ENCODE measurements at regions not wholly inside any gene's neighbourhood (a gene's known extent, or its start where the extent isn't known, plus 50 kb on each side); places are given as distances from the start of the nearest gene placed in this dataset.
"Not testable (repeated sequence)": the region's sequence is repeated elsewhere in the genome, so short reads cannot be mapped to it uniquely, and the experiment has no call there.

DNA sequence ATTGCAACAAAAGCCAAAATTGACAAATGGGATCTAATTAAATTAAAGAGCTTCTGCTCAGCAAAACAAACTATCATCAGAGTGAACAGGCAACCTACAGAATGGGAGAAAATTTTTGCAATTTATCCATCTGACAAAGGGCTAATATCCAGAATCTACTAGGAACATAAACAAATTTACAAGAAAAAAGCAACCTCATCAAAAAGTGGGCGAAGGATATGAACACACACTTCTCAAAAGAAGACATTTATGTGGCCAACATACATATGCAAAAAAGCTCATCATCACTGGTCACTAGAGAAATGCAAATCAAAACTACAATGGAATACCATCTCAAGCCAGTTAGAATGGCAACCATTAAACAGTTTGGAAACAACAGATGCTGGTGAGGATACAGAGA is 858.1 kb upstream of the FOXG1 start:
- H3K27me3 Mint-ChIP-seq, DNase-seq: not testable (repeated sequence)
- peaks cover 12% of the 10 kb centered on the region for H3K9me3 Mint-ChIP-seq (ENCODE audit: low read depth)

GRCh38 chr14:27916326-27916725 is 850.3 kb upstream of the FOXG1 start:
- POLR2A ChIA-PET, result no interaction called here

More for the DNA sequence above, 858.1 kb upstream of the FOXG1 start:
- ATAC-seq; intact Hi-C loops (cut with DNase I, micrococcal nuclease); POLR2A ChIA-PET; H3K27ac Mint-ChIP-seq; H3K36me3 Mint-ChIP-seq (ENCODE audit: low read depth); H3K4me1 Mint-ChIP-seq; H3K4me3 Mint-ChIP-seq; CTCF ChIA-PET: not testable (repeated sequence)

GRCh38 chr14:27917896-27918295 is 848.7 kb upstream of the FOXG1 start:
- H3K9me3 Mint-ChIP-seq (ENCODE audit: low read depth), result peaks cover 10% of the 10 kb centered on the region
- H3K4me1 Mint-ChIP-seq, result no peaks in the 10 kb centered on the region
- H3K27me3 Mint-ChIP-seq, result no peaks in the 10 kb centered on the region
- POLR2A ChIA-PET, result no interaction called here
- no peak overlapping the region for H3K27ac Mint-ChIP-seq
- H3K4me3 Mint-ChIP-seq, result no peak overlapping the region
- CTCF ChIA-PET, result no interaction called here
- DNase-seq (no peak), ATAC-seq (no peak)
- intact Hi-C loops (cut with DNase I, micrococcal nuclease), result no loop called here
- no peaks in the 10 kb centered on the region for H3K36me3 Mint-ChIP-seq (ENCODE audit: low read depth)

More at GRCh38 chr14:27916326-27916725, 850.3 kb upstream of the FOXG1 start:
- H3K36me3 Mint-ChIP-seq (ENCODE audit: low read depth), result no peaks in the 10 kb centered on the region
- H3K27ac Mint-ChIP-seq, result no peak overlapping the region
- H3K9me3 Mint-ChIP-seq (ENCODE audit: low read depth), result peaks cover 11% of the 10 kb centered on the region
- ATAC-seq (no peak), DNase-seq (no peak)
- no peak overlapping the region for H3K4me3 Mint-ChIP-seq
- H3K27me3 Mint-ChIP-seq, result no peaks in the 10 kb centered on the region
- CTCF ChIA-PET, result no interaction called here
- H3K4me1 Mint-ChIP-seq, result no peaks in the 10 kb centered on the region
- intact Hi-C loops (cut with DNase I, micrococcal nuclease), result no loop called here

- no peaks in the 10 kb centered on the region for H3K27me3 Mint-ChIP-seq
- no peak overlapping the region for H3K27ac Mint-ChIP-seq
- no peak for ATAC-seq
- no peaks in the 10 kb centered on the region for H3K36me3 Mint-ChIP-seq (ENCODE audit: low read depth)
- CTCF ChIA-PET, result no interaction called here
- H3K9me3 Mint-ChIP-seq (ENCODE audit: low read depth), result peaks cover 9% of the 10 kb centered on the region
- H3K4me1 Mint-ChIP-seq, result no peaks in the 10 kb centered on the region
- intact Hi-C loops (cut with DNase I, micrococcal nuclease), result no loop called here
- DNase-seq, result no peak
- H3K4me3 Mint-ChIP-seq, result no peak overlapping the region
- POLR2A ChIA-PET, result no interaction called here
Observed at GRCh38 chr14:27927519-27927918, 839.1 kb upstream of the FOXG1 start.

DNA sequence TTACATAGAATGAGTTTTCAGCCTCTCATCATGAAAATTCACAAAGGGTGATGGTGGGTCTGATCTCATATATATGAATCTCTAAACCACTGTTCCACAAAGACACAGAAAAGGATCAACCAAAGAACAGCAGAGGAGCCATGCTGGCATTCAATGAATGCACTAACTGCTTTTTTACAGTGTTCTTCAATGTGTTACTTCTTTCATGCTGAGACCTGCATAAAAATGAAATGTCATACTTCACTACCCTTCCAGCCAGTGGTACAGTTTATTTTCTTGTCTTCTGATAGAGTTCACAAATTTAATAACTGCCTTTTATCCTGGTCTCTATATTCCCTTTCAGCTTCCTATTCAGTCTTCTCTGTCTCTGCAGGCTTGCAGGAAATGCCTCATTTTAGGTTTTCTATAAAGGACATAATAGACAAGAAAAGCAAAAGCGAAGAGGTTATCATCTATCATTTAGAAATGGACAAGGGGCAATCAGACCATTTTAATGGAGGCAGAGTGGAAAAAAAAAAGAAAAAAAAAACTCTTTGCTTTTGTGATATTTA is 836.7 kb upstream of the FOXG1 start:
- no peak for ATAC-seq
- POLR2A ChIA-PET, result no interaction called here

DNA sequence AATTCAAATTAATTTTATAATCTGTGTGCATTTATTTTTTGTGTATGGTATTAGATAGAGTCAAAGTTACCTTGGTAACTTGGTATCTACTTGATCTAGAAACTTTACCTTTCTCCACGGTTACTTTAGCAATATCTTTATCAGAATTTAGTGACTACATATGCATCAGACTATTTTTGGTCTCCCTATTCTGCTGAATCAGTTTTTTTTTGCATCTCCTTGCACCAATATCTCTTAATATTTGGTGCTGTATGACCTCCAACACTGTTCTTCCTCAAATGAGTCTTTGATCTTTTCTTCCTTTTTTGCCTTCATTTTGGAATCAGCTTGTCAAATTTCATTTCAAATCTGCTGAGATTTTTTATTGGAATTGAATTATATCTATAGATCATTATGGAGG is 828.2 kb upstream of the FOXG1 start:
- no peak overlapping the region for H3K4me3 Mint-ChIP-seq
- H3K27ac Mint-ChIP-seq, result no peak overlapping the region
- ATAC-seq (no peak), DNase-seq (no peak)
- H3K9me3 Mint-ChIP-seq (ENCODE audit: low read depth), result peaks cover 18% of the 10 kb centered on the region
- ChIA-PET CTCF (no interaction called here), POLR2A (no interaction called here)
- no peaks in the 10 kb centered on the region for H3K27me3 Mint-ChIP-seq
- H3K4me1 Mint-ChIP-seq, result no peaks in the 10 kb centered on the region
- peaks cover 2% of the 10 kb centered on the region for H3K36me3 Mint-ChIP-seq (ENCODE audit: low read depth)
- intact Hi-C loops (cut with DNase I, micrococcal nuclease), result no loop called here

More for the DNA sequence above, 836.7 kb upstream of the FOXG1 start:
- DNase-seq, result no peak
- Mint-ChIP-seq H3K4me3 (no peak overlapping the region), H3K27ac (no peak overlapping the region), H3K4me1 (no peaks in the 10 kb centered on the region), H3K36me3 (ENCODE audit: low read depth) (no peaks in the 10 kb centered on the region), H3K27me3 (no peaks in the 10 kb centered on the region), H3K9me3 (ENCODE audit: low read depth) (peaks cover 6% of the 10 kb centered on the region)
- intact Hi-C loops (cut with DNase I, micrococcal nuclease), result no loop called here
- CTCF ChIA-PET, result no interaction called here

- H3K4me1 Mint-ChIP-seq, result no peaks in the 10 kb centered on the region
- H3K9me3 Mint-ChIP-seq (ENCODE audit: low read depth), result peaks cover 16% of the 10 kb centered on the region
- H3K27ac Mint-ChIP-seq, result no peak overlapping the region
- ATAC-seq (no peak), DNase-seq (no peak)
- H3K36me3 Mint-ChIP-seq (ENCODE audit: low read depth), result no peaks in the 10 kb centered on the region
- intact Hi-C loops (cut with DNase I, micrococcal nuclease), result no loop called here
- ChIA-PET POLR2A (no interaction called here), CTCF (no interaction called here)
- H3K27me3 Mint-ChIP-seq, result no peaks in the 10 kb centered on the region
- H3K4me3 Mint-ChIP-seq, result no peak overlapping the region
Observed at GRCh38 chr14:27945512-27945911, 821.1 kb upstream of the FOXG1 start.

GRCh38 chr14:27958757-27959156 is 807.8 kb upstream of the FOXG1 start:
- H3K36me3 Mint-ChIP-seq (ENCODE audit: low read depth), result no peaks in the 10 kb centered on the region
- ChIA-PET POLR2A (no interaction called here), CTCF (no interaction called here)
- no peak for DNase-seq
- intact Hi-C loops (cut with DNase I, micrococcal nuclease), result no loop called here
- H3K27ac Mint-ChIP-seq, result no peak overlapping the region
- H3K9me3 Mint-ChIP-seq (ENCODE audit: low read depth), result peaks cover 9% of the 10 kb centered on the region
- no peak for ATAC-seq
- H3K4me1 Mint-ChIP-seq, result no peaks in the 10 kb centered on the region
- no peaks in the 10 kb centered on the region for H3K27me3 Mint-ChIP-seq
- H3K4me3 Mint-ChIP-seq, result no peak overlapping the region

DNA sequence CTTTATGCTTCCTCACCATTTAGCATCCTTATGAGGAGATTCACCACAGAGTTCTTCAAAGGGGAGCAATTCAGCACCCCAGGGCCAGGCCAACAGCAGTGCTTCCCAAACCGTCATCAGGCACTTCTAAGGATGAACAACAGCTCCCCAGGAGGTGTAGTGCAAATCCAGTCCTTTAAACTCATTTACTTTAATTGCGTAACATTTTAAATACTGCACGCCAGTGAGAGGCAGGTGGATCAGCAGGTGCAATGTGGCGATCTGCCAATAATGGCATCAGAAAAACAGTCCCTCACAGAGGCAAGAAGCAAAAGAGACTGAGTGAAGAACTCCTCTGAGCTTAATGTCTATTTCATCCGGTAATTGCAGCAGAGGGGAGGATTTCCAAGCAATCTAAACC is 770.9 kb upstream of the FOXG1 start:
- ChIA-PET CTCF (no interaction called here), POLR2A (no interaction called here)
- H3K36me3 Mint-ChIP-seq (ENCODE audit: low read depth), result no peaks in the 10 kb centered on the region
- DNase-seq (no peak), ATAC-seq (no peak)
- no peaks in the 10 kb centered on the region for H3K4me1 Mint-ChIP-seq
- no peak overlapping the region for H3K4me3 Mint-ChIP-seq
- H3K27ac Mint-ChIP-seq, result no peak overlapping the region
- peaks cover 9% of the 10 kb centered on the region for H3K9me3 Mint-ChIP-seq (ENCODE audit: low read depth)
- H3K27me3 Mint-ChIP-seq, result no peaks in the 10 kb centered on the region
- intact Hi-C loops (cut with DNase I, micrococcal nuclease), result no loop called here

DNA sequence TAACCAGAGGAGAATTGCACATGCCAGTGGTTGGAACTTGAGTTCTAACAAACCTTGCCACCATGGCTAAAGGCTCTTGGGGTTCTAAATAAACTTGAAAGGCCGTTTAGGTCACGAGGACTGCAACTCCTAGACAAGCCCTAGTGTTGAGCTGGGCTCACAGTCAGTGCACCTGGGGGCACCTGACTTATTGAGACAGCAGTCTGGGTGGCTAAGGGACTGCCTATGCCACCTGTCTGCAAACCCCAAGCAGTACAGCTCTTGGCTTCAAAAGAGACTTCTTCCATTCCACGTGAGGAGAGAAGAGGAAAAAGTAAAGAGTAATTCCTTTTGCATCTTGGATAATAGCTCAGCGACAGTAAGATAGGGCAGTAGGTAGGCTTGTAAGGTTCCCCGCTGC is 765.6 kb upstream of the FOXG1 start:
- Mint-ChIP-seq H3K27ac (no peak overlapping the region), H3K9me3 (ENCODE audit: low read depth) (peaks cover 30% of the 10 kb centered on the region), H3K4me3 (no peak overlapping the region), H3K27me3 (no peaks in the 10 kb centered on the region), H3K4me1 (no peaks in the 10 kb centered on the region), H3K36me3 (ENCODE audit: low read depth) (no peaks in the 10 kb centered on the region)
- intact Hi-C loops (cut with DNase I, micrococcal nuclease), result no loop called here
- ATAC-seq (no peak), DNase-seq (no peak)
- CTCF ChIA-PET, result no interaction called here
- POLR2A ChIA-PET, result no interaction called here

- no peak for ATAC-seq
- POLR2A ChIA-PET, result no interaction called here
Observed at GRCh38 chr14:28012629-28013415, 753.8 kb upstream of the FOXG1 start.

GRCh38 chr14:28020112-28020511 is 746.5 kb upstream of the FOXG1 start:
- ATAC-seq (no peak), DNase-seq (no peak)
- no peak overlapping the region for H3K4me3 Mint-ChIP-seq
- H3K9me3 Mint-ChIP-seq (ENCODE audit: low read depth), result peaks cover 18% of the 10 kb centered on the region
- CTCF ChIA-PET, result no interaction called here
- intact Hi-C loops (cut with DNase I, micrococcal nuclease), result no loop called here
- H3K4me1 Mint-ChIP-seq, result no peaks in the 10 kb centered on the region
- H3K27me3 Mint-ChIP-seq, result no peaks in the 10 kb centered on the region
- POLR2A ChIA-PET, result no interaction called here
- no peaks in the 10 kb centered on the region for H3K36me3 Mint-ChIP-seq (ENCODE audit: low read depth)
- H3K27ac Mint-ChIP-seq, result no peak overlapping the region

More at GRCh38 chr14:28012629-28013415, 753.8 kb upstream of the FOXG1 start:
- CTCF ChIA-PET, result no interaction called here
- intact Hi-C loops (cut with DNase I, micrococcal nuclease), result no loop called here
- no peaks in the 10 kb centered on the region for H3K27me3 Mint-ChIP-seq
- peaks cover 11% of the 10 kb centered on the region for H3K9me3 Mint-ChIP-seq (ENCODE audit: low read depth)
- no peak for DNase-seq
- no peak overlapping the region for H3K27ac Mint-ChIP-seq
- no peak overlapping the region for H3K4me3 Mint-ChIP-seq
- no peaks in the 10 kb centered on the region for H3K36me3 Mint-ChIP-seq (ENCODE audit: low read depth)
- H3K4me1 Mint-ChIP-seq, result no peaks in the 10 kb centered on the region

All from activated CD4-positive, alpha-beta T cell treated with anti-CD3 and anti-CD28 coated beads for 36 hours (primary cell).